Peyer's patch (tissue), 4 donors: ENCODE measurements at regions not wholly inside any gene's neighbourhood (a gene's known extent, or its start where the extent isn't known, plus 50 kb on each side); places are given as distances from the start of the nearest gene placed in this dataset.

ENCODE experiments used
- DNase-seq, 3 donors: peaks; one replicate each; pipeline ENCODE4 v3.0.0-alpha.2; 2017 to 2019
- H3K27ac ChIP-seq, 4 donors: fragments of 200-600 bp; sonication (generic); one replicate each; pipeline ENCODE4 v1.5.1; 2016 to 2019
- H3K27me3 ChIP-seq, 2 donors: fragments of 200-600 bp; sonication (generic); one replicate each; pipeline ENCODE4 v1.5.1; 2019
- H3K36me3 ChIP-seq, 3 donors: fragments of 200-600 bp; sonication (generic); one replicate each; pipeline ENCODE4 v1.5.1; 2016 to 2019
- H3K4me1 ChIP-seq, 4 donors: fragments of 200-600 bp; sonication (generic); one replicate each; pipeline ENCODE4 v1.5.1; 2016 to 2019
- H3K4me3 ChIP-seq, 4 donors: fragments of 200-600 bp; sonication (generic); 1 replicate in 3 of 4; 2 replicates in 1 of 4; pipeline ENCODE4 v1.5.1; 2016 to 2019; ENCODE audit warnings: mild to moderate bottlenecking in 1 of 4
- H3K9me3 ChIP-seq, 4 donors: fragments of 200-600 bp; sonication (generic); one replicate each; pipeline ENCODE4 v1.5.1; 2016 to 2019; ENCODE audit warnings: mild to moderate bottlenecking in 1 of 4
- CTCF ChIP-seq, 6 experiments: fragments of 450-650 bp in 4 of 6; fragments of 200-600 bp in 2 of 6; sonication (generic) in 1 of 6; IDR thresholded peaks; one replicate each; pipeline ENCODE4 v1.5.1; 2017 to 2019; ENCODE audit warnings: antibody characterized with exemption in 6 of 6, mild to moderate bottlenecking in 3 of 6, moderate library complexity in 1 of 6
- POLR2A ChIP-seq, 2 donors: fragments of 450-650 bp; IDR thresholded peaks; one replicate each; pipeline ENCODE4 v1.5.1; 2017; ENCODE audit warnings: antibody characterized with exemption in 2 of 2, mild to moderate bottlenecking in 2 of 2, moderate library complexity in 2 of 2

GRCh38 chr6:15734118-15734897 lies 71.5 kb upstream of the DTNBP1 start:
- Histone ChIP-seq H3K27me3 (no peaks in the 10 kb centered on the region), H3K36me3 (no peaks in the 10 kb centered on the region), H3K9me3 (no peaks in the 10 kb centered on the region), H3K4me1 (peaks cover 0 to 2% (median 0%) of the 10 kb centered on the region in 4 donors), H3K4me3 (no peak overlapping the region), H3K27ac (no peak overlapping the region)
- no peak for TF ChIP-seq POLR2A (IDR thresholded peaks at IDR 0.05)
- no peak for TF ChIP-seq CTCF (IDR thresholded peaks at IDR 0.05)
- no peak for DNase-seq

- no peak for DNase-seq
- TF ChIP-seq CTCF (IDR thresholded peaks at IDR 0.05) (no peak), POLR2A (IDR thresholded peaks at IDR 0.05) (no peak)
- Histone ChIP-seq H3K36me3 (no peaks in the 10 kb centered on the region), H3K27ac (no peak overlapping the region), H3K9me3 (no peaks in the 10 kb centered on the region), H3K4me3 (no peak overlapping the region), H3K4me1 (peaks cover 0 to 2% (median 0%) of the 10 kb centered on the region in 4 donors), H3K27me3 (no peaks in the 10 kb centered on the region)
Measured at GRCh38 chr6:15730922-15731321, 68.1 kb upstream of the DTNBP1 start.

- H3K27me3 ChIP-seq, result no peaks in the 10 kb centered on the region
- H3K36me3 ChIP-seq, result no peaks in the 10 kb centered on the region
- TF ChIP-seq POLR2A (IDR thresholded peaks at IDR 0.05) (no peak), CTCF (IDR thresholded peaks at IDR 0.05) (no peak)
- peaks cover 0 to 2% (median 0%) of the 10 kb centered on the region in 4 donors for H3K4me1 ChIP-seq
- H3K27ac ChIP-seq, result no peak overlapping the region
- DNase-seq, result no peak
- no peak overlapping the region for H3K4me3 ChIP-seq
- H3K9me3 ChIP-seq, result no peaks in the 10 kb centered on the region
Measured at GRCh38 chr6:15730442-15730841, 67.6 kb upstream of the DTNBP1 start.

GRCh38 chr6:15722731-15723130 lies 59.9 kb upstream of the DTNBP1 start:
- H3K4me1 ChIP-seq, result no peaks in the 10 kb centered on the region
- TF ChIP-seq POLR2A (IDR thresholded peaks at IDR 0.05), result no peak
- TF ChIP-seq CTCF (IDR thresholded peaks at IDR 0.05), result no peak
- no peak overlapping the region for H3K27ac ChIP-seq
- H3K4me3 ChIP-seq, result no peak overlapping the region
- no peaks in the 10 kb centered on the region for H3K27me3 ChIP-seq
- H3K36me3 ChIP-seq, result no peaks in the 10 kb centered on the region
- DNase-seq, result no peak
- H3K9me3 ChIP-seq, result no peaks in the 10 kb centered on the region

GRCh38 chr6:15716889-15717288 lies 54.1 kb upstream of the DTNBP1 start:
- Histone ChIP-seq H3K27ac (no peak overlapping the region), H3K27me3 (no peaks in the 10 kb centered on the region), H3K9me3 (no peaks in the 10 kb centered on the region), H3K36me3 (no peaks in the 10 kb centered on the region), H3K4me1 (no peaks in the 10 kb centered on the region), H3K4me3 (no peak overlapping the region)
- TF ChIP-seq POLR2A (IDR thresholded peaks at IDR 0.05) (no peak), CTCF (IDR thresholded peaks at IDR 0.05) (no peak)
- DNase-seq, result no peak
